IPS-15b (cell line): ENCODE measurements at regions not wholly inside any gene's neighbourhood (a gene's known extent, or its start where the extent isn't known, plus 50 kb on each side); places are given as distances from the start of the nearest gene placed in this dataset.

Experiments
- H3K27me3 ChIP-seq: one replicate; pipeline ENCODE4 v1.6.1; 2013; ENCODE audit warnings: low read length; ENCODE audit not compliant: control insufficient read depth, insufficient read depth
- H3K36me3 ChIP-seq: one replicate; pipeline ENCODE4 v1.6.1; 2013; ENCODE audit warnings: low read length; ENCODE audit not compliant: control insufficient read depth, insufficient read depth
- H3K4me1 ChIP-seq: one replicate; pipeline ENCODE4 v1.6.1; 2013; ENCODE audit warnings: mild to moderate bottlenecking, low read length; ENCODE audit not compliant: control insufficient read depth, insufficient read depth
- H3K4me3 ChIP-seq: one replicate; pipeline ENCODE4 v1.5.1; 2013; ENCODE audit warnings: low read depth, low read length
- H3K9ac ChIP-seq: one replicate; pipeline ENCODE4 v1.6.1; 2013; ENCODE audit warnings: low read depth, mild to moderate bottlenecking, low read length
- H3K9me3 ChIP-seq: one replicate; pipeline ENCODE4 v1.6.1; 2013; ENCODE audit warnings: mild to moderate bottlenecking, low read length; ENCODE audit not compliant: control insufficient read depth, insufficient read depth

- no peak overlapping the region for H3K4me3 ChIP-seq
- no peak overlapping the region for H3K9ac ChIP-seq
- no peaks in the 10 kb centered on the region for H3K36me3 ChIP-seq
- no peaks in the 10 kb centered on the region for H3K9me3 ChIP-seq
- no peaks in the 10 kb centered on the region for H3K27me3 ChIP-seq
- no peaks in the 10 kb centered on the region for H3K4me1 ChIP-seq
Measured at GRCh38 chr13:107078229-107078765, 510.4 kb upstream of the ARGLU1 start.

GRCh38 chr13:107076801-107077200 is 508.9 kb upstream of the ARGLU1 start:
- Histone ChIP-seq H3K9ac (no peak overlapping the region), H3K4me1 (no peaks in the 10 kb centered on the region), H3K4me3 (no peak overlapping the region), H3K27me3 (no peaks in the 10 kb centered on the region), H3K36me3 (no peaks in the 10 kb centered on the region), H3K9me3 (no peaks in the 10 kb centered on the region)

DNA sequence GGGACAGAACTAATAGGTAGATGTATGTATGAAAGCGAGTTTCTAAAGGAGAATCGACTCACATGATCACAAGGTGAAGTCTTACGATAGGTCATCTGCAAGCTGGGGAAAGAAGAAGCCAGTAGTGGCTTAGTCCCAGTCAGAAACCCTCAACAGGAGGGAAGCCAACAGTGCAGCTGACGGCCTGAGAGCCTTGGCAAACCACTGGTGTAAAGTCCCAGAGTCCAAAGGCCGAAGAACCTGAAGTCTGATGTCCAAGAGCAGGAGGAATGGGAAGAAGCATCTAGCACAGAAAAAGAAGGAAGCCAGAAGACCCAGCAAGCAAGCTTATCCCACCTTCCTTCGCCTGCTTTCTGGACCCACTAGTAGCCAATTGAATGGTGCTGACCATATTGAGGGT is 507.6 kb upstream of the ARGLU1 start:
- no peak overlapping the region for H3K9ac ChIP-seq
- no peak overlapping the region for H3K4me3 ChIP-seq
- no peaks in the 10 kb centered on the region for H3K27me3 ChIP-seq
- no peaks in the 10 kb centered on the region for H3K4me1 ChIP-seq
- H3K9me3 ChIP-seq, result no peaks in the 10 kb centered on the region
- no peaks in the 10 kb centered on the region for H3K36me3 ChIP-seq

- Histone ChIP-seq H3K36me3 (no peaks in the 10 kb centered on the region), H3K4me1 (no peaks in the 10 kb centered on the region), H3K27me3 (no peaks in the 10 kb centered on the region), H3K4me3 (no peak overlapping the region), H3K9me3 (no peaks in the 10 kb centered on the region), H3K9ac (no peak overlapping the region)
Measured at GRCh38 chr13:107070792-107071191, 502.9 kb upstream of the ARGLU1 start.

DNA sequence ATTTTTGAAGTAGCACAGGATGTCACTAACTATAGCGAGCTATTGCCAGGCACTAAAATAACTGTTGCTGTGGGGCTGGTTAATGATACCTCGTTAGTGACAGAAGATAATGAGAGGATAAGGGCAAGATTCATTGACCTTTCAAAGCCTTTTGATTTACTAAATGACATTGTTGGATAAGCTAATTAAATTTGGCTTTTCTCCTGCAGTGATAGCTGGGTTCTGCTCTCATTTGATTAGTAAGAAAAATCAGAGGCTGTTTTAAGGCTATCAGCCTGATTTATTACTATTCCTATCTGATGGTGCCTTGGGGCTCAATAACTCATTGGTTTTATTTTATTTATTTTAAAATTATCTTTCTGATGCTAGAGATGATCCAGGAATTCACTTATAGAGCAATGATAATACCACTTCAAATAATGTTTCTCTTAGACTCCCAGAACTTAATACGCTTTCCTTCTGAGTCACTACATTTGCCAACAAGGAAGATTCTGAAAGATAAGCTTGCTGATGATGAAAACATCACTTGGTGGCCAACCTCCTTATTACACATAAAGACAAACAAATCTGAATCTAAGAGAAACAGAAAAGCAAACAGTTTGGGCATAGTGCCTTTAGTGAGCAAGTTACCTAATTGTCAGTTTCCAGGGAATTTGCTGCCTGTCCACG is 501.3 kb upstream of the ARGLU1 start:
- H3K9ac ChIP-seq, result no peak overlapping the region
- H3K4me1 ChIP-seq, result no peaks in the 10 kb centered on the region
- H3K9me3 ChIP-seq, result no peaks in the 10 kb centered on the region
- no peaks in the 10 kb centered on the region for H3K27me3 ChIP-seq
- H3K36me3 ChIP-seq, result no peaks in the 10 kb centered on the region
- H3K4me3 ChIP-seq, result no peak overlapping the region

DNA sequence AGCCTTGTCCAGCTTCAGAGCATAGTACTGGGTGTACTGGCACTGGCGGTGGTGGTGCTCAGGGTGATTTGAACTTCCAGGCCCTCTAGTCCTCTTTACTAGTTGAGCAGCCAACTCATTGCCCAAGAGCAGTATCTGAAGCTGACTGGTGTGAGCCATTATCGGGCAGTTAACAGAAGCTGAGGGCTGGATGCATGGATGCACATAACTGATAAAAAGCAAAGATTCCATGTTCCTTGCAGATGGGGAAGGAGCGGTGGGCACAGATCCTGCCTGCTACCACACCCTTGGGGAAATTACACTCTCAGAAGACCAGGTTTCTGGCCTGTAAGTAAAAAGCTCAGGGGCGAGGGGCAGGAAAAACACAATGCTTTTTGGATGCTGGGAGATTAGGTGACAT is 499.4 kb upstream of the ARGLU1 start:
- Histone ChIP-seq H3K4me3 (no peak overlapping the region), H3K27me3 (no peaks in the 10 kb centered on the region), H3K9me3 (no peaks in the 10 kb centered on the region), H3K9ac (no peak overlapping the region), H3K4me1 (no peaks in the 10 kb centered on the region), H3K36me3 (no peaks in the 10 kb centered on the region)

DNA sequence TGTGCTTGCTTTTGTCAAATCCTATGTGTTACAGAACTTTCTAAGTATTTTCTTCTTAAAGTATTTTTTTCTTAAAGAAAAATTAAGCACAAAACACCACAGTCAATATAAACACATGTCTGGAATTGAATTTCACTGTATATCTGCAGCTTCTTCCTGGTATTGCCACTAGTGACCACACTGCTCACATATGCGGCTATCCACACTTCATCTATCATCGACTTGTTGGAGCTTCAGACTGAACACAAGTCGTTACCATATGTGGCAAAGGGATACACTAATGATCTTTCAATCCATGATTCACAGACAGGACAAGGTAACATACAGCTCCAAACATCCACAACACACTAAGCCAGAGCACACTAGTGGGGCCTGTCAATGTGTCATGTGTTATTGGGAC is 498.4 kb upstream of the ARGLU1 start:
- Histone ChIP-seq H3K36me3 (no peaks in the 10 kb centered on the region), H3K9me3 (no peaks in the 10 kb centered on the region), H3K4me3 (no peak overlapping the region), H3K4me1 (no peaks in the 10 kb centered on the region), H3K9ac (no peak overlapping the region), H3K27me3 (no peaks in the 10 kb centered on the region)

GRCh38 chr13:107065036-107065435 is 497.1 kb upstream of the ARGLU1 start:
- Histone ChIP-seq H3K9me3 (no peaks in the 10 kb centered on the region), H3K27me3 (no peaks in the 10 kb centered on the region), H3K4me3 (no peak overlapping the region), H3K36me3 (no peaks in the 10 kb centered on the region), H3K4me1 (no peaks in the 10 kb centered on the region), H3K9ac (no peak overlapping the region)

GRCh38 chr13:107057028-107057631 is 489.2 kb upstream of the ARGLU1 start:
- no peaks in the 10 kb centered on the region for H3K27me3 ChIP-seq
- H3K9ac ChIP-seq, result no peak overlapping the region
- no peaks in the 10 kb centered on the region for H3K4me1 ChIP-seq
- no peaks in the 10 kb centered on the region for H3K36me3 ChIP-seq
- no peak overlapping the region for H3K4me3 ChIP-seq
- no peaks in the 10 kb centered on the region for H3K9me3 ChIP-seq

DNA sequence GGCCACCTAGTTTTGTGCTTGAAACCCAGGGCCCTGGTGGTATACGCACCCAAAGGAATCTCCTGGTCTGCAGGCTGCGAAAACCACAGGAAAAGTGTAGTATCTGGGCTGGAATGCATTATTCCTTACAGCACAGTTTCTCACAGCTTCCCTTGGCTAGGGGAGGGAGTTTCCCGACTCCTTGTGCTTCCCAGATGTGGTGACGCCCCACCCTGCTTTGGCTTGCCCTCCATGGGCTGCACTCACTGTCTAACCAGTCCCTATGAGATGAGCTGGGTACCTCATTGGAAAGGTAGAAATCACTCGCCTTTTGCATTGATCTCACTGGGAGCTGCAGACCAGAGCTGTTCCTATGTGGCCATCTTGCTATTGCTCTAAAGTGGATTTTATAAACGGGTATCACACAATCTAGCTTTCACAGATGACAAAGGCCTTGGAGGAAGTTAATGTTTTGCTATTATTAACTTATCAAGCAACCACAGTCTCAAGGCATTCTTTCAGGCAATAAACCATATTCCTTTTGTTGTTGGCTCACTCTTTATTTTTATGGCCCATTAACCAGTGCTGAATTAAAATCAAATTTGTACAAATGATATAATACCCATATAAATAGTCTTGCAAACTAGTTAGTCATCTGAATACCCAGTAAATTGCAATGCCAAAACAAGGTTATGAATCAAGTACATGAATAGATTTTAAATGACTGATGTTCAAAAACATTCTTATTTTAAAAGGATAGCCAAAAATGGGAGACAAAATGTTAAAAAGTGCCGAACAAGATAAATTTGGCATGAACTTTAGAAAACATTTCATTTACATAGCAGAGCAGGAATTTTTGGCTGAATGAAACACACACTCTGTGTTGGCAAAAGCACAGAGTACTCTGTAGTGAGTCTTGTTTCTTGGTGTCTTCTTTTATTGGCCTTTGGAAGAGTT is 475.4 kb upstream of the ARGLU1 start:
- Histone ChIP-seq H3K4me1 (no peaks in the 10 kb centered on the region), H3K9ac (no peak overlapping the region)

GRCh38 chr13:107035778-107036177 is 467.8 kb upstream of the ARGLU1 start:
- Histone ChIP-seq H3K9me3 (no peaks in the 10 kb centered on the region), H3K36me3 (no peaks in the 10 kb centered on the region), H3K27me3 (no peaks in the 10 kb centered on the region), H3K4me3 (no peak overlapping the region), H3K4me1 (peaks cover 3% of the 10 kb centered on the region), H3K9ac (no peak overlapping the region)

More for the DNA sequence above, 475.4 kb upstream of the ARGLU1 start:
- no peak overlapping the region for H3K4me3 ChIP-seq
- H3K9me3 ChIP-seq, result no peaks in the 10 kb centered on the region
- no peaks in the 10 kb centered on the region for H3K36me3 ChIP-seq
- no peaks in the 10 kb centered on the region for H3K27me3 ChIP-seq
